ENCODE measurements at regions not wholly inside any gene's neighbourhood (a gene's known extent, or its start where the extent isn't known, plus 50 kb on each side); places are given as distances from the start of the nearest gene placed in this dataset.
"Not testable (repeated sequence)": the region's sequence is repeated elsewhere in the genome, so short reads cannot be mapped to it uniquely, and the experiment has no call there.

DNA sequence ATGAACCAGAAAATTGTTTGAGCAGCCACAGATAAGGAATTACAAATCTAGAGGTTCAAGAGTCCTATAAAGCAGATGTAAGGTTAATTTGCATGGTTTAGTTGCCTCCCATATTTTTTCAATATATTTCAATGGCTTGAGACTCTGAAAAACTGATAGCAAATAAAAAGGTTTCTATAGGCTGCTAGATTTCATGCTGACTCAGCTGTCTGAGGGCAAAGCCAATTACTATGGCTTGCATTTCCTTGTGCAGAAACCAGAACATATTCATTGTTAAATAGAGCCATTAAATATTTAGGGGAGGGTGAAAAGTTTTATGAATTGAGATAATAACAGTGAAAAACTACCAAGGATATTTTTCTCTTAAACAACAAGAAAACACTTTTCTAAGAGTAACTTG, 278.1 kb upstream of the CADM2 start:
- no peak for DNase-seq

DNA sequence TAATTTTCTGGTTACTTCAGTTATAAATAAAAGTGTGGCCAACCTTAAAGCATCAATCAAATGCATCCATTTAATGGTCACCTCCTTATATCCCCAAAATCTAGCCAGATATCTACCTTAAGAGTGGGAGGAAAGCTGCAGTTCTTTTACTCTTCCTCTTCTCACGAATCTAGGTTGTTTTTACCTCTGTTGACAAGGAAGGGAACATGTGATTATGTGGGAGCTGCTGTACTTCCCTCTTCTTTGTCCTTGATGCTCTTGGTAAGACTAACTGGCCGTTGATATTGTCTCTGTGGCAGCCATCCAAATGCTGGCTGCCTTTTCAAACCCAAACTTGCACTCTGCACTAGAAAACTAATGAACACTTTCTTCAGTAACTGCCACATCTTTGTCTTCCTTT, 275.3 kb upstream of the CADM2 start:
- no peak for DNase-seq

DNA sequence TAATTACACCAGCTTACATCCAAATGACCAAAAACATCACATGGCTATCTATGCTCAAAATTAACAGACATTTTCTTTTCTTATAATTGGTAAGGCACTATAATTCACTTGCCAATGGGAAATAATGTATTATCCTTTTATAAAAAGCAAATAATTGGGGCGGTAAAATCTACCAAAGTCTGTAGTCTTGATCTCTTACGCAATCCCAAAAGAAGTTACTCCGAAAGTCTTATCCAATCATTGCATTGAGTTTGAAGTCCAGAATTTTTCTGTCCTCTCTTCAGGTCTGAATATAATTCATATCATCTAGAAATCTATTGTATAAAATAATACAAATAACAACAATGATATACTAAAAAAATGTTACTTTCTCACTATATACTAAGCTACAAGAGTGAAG, 273.3 kb upstream of the CADM2 start:
- no peak for DNase-seq

DNA sequence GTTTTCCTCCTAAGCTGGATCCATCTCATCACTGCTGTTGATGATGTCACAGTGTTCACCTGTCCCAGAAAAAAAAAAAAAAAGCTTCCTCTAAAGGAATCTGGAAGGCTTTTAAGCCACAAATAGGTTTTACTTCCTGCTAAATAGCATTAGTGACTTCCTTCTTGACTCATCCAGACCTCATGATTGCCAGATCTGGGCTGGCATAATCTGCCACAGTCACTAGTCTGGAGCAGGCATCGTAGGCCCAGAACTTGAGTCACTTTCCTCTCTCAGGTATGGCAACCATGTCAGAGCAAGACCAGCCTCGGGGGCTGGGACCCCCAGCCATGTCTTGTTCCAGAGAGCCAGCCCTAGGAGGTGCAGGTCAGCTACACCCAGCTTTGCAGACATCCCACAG, 266.5 kb upstream of the CADM2 start:
- DNase-seq: no peak

DNA sequence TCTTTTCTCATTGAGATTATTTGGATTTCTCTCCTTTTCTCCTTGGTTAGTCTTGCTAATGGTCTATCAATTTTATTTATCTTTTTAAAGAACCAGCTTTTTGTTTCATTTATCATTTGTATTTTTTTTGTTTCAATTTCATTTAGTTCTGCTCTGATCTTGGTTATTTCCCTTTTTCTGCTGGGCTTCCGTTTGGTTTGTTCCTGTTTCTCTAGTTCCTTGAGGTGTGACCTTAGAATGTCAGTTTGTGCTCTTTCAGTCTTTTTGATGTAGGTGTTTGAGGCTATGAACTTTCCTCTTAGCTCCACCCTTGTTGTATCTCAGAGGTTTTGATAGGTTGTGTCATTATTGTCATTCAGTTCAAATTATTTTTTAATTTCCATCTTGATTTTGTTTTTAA, 248.5 kb upstream of the CADM2 start:
- not testable (repeated sequence) for DNase-seq

DNA sequence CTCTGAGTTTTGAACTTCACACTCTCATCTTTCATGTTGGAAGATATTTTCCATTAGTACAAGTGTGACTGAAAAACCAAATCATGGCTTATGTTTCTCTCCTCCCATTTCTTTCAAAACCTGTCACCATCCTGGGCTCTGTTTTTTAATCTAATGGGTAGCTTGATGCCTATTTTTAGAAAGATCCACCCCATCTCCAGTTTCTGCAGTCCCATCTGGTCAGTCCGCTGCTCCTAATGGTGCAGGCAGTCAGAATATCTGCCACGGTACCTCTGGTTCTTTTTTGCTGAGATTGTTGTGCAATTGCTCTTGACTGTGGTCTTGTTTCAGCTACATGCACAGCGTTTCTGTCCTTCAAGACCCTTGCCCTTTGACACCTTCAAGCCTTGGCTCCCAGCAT, 240.9 kb upstream of the CADM2 start:
- no peak for DNase-seq

DNA sequence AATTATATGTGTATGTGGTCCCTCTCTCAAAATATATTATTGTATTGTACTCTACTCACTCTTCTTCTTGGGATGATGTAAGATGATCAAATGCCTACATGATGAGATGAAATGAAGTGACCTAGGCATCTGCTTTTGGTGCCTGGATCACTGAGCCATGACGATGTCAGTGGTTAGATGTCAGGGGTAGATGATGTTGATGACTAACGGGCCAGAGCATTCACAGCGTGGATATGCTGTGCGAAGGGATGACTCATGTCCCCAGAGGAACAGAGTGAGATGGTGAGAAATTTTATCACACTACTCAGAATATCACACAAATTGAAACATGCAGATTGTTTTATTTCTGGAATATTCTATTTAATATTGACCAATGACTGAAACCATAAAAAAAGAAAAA, 233.9 kb upstream of the CADM2 start:
- no peak for DNase-seq

DNA sequence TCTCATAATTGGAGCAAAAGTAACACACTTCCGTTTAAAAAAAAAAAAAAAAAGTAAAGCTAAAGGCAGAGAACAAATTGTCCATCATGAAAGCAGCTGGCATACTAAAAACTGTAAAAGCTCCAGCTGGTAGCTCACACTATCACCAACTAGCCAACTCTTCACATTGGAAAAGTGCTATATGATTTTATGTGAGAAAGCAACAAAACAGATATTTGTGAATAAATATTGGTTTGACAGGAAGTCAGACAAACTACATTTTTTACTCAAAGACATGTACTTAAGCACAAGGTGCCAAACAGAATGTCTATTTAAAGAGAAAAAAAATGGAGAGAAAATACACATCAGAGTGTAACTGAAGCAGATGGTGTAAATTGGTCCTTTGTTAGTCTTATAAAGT, 231.2 kb upstream of the CADM2 start:
- DNase-seq: no peak

DNA sequence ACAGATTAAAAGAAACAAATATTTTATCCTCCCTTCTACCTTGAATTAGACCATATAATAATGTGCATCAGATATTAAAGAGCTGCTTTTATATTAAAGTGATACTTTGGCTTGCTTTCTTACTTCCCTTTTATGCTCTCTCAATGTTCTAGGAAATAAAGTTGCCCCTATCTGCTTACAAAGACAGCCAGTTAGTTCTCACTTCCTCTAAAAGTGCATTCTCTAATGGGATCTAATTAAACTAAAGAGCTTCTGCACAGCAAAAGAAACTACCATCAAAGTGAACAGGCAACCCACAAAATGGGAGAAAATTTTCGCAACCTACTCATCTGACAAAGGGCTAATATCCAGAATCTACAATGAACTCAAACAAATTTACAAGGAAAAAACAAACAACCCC, 224.1 kb upstream of the CADM2 start:
- DNase-seq: not testable (repeated sequence)

DNA sequence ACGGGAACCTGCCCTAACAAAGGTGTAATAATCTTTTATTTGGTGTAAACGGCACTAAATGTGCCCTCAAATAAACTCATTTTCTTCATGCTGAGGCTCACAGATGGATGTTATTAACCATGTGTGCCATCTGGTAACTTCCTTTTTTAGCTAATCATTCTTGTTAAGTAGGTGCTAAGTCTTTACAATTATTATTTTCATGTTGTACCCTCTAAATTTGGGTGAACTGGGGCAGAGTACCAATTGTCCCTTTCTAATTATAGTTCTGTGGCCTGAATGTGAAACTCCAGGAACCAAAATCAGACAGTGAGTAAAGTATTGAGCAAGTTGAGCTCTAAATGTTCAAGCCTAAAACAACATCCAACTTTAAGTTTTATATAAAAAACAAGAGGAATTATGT, 220.7 kb upstream of the CADM2 start:
- no peak for DNase-seq

DNA sequence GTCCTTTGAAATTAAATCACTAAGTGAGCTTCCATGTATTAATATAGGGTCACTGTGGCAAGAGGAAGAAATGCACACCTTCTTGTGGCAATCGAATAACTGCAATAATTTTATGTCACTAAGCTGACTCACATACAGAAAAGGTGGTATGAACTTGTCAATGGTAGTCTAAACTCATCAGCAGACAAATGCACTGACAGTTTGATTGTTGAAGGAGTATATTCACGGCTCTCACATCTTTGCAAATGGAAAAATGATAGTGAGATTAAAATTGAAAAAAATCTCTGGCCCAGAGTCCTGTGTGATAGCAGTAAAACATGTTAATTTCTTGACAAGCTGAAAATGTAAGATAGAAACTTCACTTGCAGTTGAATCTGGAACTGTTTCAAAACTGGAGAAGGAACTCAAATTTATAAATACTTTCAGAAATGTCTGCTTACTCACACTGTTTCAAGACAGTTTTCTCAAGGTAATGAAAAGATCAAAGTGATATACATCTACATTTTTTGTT, 215.8 kb upstream of the CADM2 start:
- DNase-seq: no peak

DNA sequence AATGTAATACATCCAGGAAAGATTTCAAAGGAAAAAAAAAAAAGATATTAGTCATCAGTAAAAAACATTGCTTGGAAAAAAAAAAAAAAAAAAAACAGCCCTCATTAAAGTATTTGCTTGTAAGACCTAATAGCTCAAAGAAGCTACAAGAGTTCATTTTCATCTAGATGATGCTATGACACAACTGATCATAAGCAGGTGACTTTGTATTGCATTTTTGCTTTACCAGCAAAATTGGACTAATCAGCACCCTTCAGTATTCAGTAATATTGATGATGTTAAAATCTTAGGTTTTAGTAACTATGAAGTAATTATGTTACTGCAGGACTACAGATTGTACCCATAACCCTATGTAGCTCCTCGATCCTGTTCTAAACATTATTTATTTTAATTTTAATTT, 214.7 kb upstream of the CADM2 start:
- DNase-seq: no peak

DNA sequence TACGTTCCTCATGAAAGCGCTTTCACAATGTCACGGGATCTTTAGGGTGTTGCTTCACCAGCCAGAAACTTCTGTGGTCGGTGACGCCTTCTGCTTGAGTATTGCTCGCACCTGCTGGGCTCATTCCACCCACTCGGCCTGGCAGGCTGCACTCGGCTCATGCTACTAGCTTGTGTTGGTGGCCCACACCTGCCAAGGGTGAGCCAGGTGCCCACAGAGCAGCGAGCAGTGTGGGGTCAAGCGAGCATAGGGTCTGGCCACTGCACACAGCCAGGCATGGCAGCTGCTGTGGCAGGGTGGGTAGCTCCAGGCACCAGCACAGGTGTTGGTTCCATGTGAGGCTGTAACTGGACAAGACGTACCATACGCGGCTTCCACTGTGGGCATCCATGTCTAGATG, 202.9 kb upstream of the CADM2 start:
- no peak for DNase-seq

DNA sequence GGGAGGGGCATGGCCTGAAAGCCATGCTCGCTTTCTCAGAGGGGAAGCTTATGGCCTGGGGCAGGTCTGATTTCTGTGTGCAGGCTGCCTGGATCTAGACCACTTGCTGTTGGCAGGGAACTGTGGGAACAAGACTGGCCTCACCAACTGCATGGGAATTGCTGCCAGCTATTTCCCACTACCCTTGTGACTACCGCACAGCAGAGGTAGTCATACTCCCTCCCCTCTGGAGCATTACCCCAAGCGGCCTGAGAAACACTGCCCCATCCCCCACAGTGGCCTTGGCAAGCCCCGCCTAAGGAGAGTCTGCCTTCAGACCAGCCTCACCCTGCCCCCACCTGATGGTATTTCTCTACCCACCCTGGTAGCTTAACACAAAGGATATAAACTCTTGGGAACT, 199.4 kb upstream of the CADM2 start:
- DNase-seq: no peak

DNA sequence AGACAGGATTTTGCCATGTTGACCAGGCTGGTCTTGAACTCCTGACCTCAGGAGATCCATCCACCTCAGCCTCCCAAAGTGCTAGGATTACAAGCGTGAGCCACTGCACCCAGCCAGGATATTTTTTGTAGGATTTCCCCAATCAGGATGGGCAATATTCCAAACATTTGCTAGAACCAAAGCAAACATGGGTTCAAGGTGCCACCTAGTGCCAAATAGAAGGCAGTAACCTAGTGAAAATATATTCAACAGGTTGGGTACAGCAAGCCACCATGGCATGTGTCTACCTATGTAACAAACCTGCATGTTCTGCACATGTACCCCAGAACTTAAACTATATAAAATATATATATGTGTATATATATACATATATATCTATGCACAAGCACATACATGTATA, 185.9 kb upstream of the CADM2 start:
- no peak for DNase-seq

DNA sequence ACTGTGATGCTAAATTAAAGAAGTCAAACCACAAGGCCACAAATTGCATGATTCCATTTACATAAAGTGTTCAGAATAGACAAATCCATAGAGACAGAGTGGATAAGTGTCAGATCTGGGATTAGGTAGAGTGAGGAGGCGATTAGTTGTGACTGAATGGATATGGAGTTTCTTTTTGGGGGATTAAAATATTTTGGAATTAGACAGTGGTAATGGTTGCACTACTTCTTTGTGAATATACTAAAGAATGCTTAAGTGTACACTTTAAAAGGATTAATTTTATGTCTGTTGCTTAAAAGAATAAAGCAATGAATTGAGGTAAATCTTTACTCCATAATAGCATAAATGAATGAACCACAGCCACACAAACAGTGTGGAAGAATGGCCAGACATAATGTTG, 175.5 kb upstream of the CADM2 start:
- DNase-seq: no peak

DNA sequence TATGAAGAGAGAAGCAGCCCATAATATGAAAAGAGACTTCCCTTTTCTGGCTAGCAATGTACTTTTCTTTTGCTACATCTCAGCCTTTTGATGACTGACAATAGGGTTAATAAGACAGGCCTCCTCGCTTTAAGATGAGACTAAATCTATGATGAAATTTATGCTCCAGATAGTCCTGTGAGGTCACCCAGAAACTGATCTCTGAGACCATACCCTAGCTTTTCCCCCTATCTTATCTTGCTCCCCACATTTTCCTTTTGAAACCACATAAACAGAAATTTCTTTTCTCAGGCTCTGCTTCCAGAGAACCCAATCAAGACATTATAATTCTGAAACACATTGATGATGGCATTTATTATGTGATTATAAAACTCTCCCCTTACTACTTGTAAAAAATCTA, 168.8 kb upstream of the CADM2 start:
- no peak for DNase-seq

DNA sequence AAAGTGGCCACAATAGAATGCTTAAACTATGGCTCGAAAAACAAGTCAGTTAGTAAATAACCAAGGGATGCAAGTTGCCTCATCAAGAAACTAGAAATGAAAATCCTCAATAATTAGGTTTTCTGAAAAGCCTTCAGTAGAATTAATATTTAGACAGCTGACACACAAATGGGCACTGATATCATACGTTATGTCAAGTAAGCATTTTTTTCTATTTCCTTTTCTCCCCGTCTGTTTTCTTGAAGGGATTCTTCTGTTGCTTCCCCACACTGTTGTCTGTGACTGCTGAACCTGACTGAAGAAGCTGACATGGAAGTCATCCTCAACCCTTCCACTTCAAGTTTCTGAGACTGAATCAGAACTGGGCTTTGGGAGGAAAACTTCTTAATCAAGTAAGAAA, 151.8 kb upstream of the CADM2 start:
- DNase-seq: no peak

DNA sequence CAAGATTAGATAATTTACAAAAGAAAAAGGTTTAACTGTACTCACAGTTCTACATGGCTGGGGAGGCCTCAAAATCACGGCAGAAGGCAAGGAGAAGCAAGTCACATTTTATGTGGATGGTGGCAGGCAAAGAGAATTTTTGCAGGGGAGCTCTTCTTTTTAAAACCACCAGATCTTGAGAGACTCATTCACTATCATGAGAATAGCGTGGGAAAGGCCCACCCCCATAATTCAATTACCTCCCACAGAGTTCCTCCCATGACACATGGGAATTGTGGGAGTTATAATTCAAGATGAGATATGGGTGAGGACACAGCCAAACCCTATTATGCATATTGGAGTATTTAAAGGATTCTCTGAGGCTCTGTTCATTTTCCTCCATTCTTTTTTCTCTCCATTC, 138.7 kb upstream of the CADM2 start:
- no peak for DNase-seq

DNA sequence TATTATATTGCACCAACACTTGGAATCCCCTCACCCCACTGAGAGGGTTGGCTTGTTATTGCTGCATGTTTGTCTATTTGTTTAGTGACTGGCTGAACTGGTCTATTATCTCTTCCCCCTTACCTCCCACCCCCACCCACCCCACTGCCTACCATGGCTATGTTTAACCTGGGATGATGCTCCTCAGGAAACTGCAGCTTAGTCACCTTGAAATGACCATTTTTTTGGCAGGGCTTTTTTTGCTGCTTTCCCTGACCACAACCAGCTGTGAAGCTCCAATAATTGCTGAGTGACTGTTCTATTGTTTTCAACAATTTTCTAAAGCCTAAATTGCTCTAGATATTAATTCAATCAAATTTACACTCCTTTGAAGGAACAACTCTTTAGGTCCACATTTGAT, 137.9 kb upstream of the CADM2 start:
- DNase-seq: no peak

DNA sequence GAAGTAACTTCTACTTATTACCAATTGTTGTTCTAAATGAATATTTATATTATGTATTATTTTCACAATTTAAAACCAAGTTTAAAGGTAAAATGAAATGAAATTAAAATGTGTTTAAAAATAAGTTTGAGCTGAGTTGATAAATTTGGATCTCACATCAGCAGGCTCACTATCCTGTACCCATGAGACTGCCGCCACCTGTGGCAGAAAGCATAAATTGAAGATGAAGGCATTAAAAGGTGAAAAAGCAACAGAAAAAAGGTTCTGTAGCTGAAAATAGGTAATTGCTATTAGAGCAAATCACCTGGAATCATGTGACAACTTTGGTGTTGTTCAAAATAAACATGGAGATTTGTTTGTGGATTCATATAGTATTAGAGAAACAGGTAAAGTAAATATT, 133.0 kb upstream of the CADM2 start:
- DNase-seq: no peak

DNA sequence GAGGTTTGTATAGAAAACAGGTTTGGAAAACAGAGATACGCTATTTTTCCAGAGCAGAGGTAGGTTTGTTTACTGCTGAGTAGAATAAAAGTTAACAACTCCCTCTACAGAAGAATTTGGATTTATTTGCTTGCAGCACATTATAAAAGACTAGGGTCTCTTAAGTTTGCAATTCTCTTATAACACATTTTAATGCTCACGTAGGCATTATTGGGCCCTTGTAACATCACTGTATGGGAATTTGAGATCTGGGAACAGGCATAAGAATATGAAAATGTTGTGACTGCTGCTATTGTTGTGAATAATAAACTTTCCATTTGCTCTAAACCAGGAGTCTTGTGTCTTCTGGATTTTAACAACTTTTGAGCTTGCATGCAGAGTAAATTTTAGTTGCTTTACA, 128.3 kb upstream of the CADM2 start:
- no peak for DNase-seq

DNA sequence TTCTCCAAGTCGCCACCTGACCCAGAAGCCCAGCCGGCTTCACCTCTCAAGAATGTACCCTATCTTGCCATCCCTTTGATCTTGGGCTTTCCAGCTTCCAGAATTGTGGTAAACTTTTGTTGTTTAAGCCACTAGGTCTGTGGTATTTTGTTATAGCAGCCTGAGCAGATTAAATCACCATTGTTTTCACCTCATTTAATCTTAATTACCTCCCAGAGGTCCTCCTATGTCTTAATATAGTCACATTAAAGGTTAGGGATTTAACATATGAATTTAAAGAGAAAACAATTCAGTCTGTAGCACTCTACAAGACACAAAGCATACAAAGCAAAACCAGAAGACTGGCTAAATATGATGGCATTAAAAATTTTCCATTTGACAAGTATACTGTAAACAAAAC, 123.4 kb upstream of the CADM2 start:
- DNase-seq: no peak

DNA sequence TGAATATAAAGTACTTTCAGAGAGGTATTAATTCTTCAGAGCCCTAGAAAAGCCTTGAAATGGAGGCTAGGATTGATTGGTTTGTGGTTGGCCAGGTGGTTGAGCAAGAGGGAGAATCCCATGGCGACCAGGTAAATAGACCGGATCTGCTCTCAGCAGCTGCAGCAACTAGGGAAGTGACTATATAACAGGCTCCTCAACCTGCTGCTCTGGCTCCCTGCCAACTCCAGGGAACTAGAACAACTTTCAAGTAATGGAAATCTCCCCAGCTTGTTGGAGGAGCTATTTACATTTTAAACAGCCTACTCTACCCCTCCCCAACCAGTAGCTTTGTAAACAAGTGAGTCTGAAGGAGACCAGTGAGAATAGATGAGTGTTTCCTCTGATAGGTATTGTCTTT, 121.8 kb upstream of the CADM2 start:
- DNase-seq: peak; percentile 96

DNA sequence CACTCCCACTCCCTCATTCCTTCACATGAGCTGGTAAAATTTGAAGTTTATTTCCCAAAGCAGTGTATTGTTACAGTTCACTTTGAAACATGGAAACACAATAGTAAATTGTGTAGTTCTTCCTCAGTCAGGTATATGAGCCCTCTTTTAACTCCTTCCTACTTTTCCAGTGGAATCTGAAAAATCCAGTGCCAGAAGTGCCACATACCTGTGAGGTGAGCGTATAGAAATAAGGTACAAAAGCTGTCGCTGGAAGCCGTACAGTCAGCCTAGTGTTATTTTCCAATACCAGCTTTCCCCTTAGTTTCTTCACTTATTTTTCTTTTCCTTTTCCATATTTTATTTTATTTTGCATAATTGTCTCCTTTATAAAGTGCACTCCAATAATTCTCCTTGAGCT, 81.7 kb upstream of the CADM2 start:
- DNase-seq: no peak

DNA sequence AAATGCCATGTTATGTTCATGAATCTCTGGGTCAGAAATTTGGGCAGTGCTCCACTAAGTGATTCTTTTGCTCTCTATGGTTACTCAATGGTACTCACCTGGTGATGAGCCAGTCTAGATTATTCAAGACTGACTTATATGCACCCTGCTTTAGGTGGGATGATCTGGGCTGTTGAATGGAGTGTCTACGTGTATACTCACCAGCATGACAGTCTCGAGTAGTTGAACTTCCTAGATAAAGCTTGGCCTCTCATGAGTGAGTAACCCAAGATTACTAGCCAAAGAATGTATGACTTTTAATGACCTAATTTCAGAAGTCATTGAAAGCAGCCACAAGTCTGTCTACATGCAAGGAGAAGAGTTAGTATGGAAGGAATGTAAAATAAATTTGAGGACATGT, 77.5 kb upstream of the CADM2 start:
- no peak for DNase-seq
